GM12878 (cell line): ENCODE measurements at regions not wholly inside any gene's neighbourhood (a gene's known extent, or its start where the extent isn't known, plus 50 kb on each side); places are given as distances from the start of the nearest gene placed in this dataset.
"Not testable (repeated sequence)": the region's sequence is repeated elsewhere in the genome, so short reads cannot be mapped to it uniquely, and the experiment has no call there.

Experiments
- BHLHE40 ChIP-seq, 2 experiments: fragments of 450-650 bp in 1 of 2; IDR thresholded peaks; 2 replicates each; pipeline ENCODE4 v1.6.1; 2011 to 2017; ENCODE audit warnings: low read depth in 2 of 2, borderline replicate concordance in 1 of 2, improper control_type of control experiment in 1 of 2, low read length in 1 of 2, mild to moderate bottlenecking in 1 of 2
- CEBPB ChIP-seq, 2 experiments: fragments of 150-350 bp in 1 of 2; IDR thresholded peaks; 2 replicates each; pipeline ENCODE4 v1.6.1; 2012 to 2014; ENCODE audit warnings: low read depth in 2 of 2, low read length in 2 of 2, borderline replicate concordance in 1 of 2, inconsistent platforms in 1 of 2
- CTCF ChIP-seq, 3 experiments: IDR thresholded peaks in 2 of 3; conservative IDR thresholded peaks in 1 of 3; 2 replicates each; pipeline ENCODE4 v1.5.1; 2011; ENCODE audit warnings: low read depth in 3 of 3, low read length in 3 of 3, mild to moderate bottlenecking in 3 of 3, control low read depth in 2 of 3, moderate library complexity in 2 of 3, inconsistent platforms in 1 of 3, mixed read lengths in 1 of 3; ENCODE audit not compliant: control insufficient read depth in 2 of 3, insufficient read depth in 1 of 3; ENCODE audit errors: extremely low read depth in 1 of 3
- DPF2 ChIP-seq: fragments of 450-650 bp; IDR thresholded peaks from 2 replicates; pipeline ENCODE4 v1.6.1; 2017; ENCODE audit warnings: mild to moderate bottlenecking
- EP300 ChIP-seq, 2 experiments: fragments of 150-350 bp in 1 of 2; IDR thresholded peaks; 2 replicates each; pipeline ENCODE4 v1.6.1; 2011 to 2012; ENCODE audit warnings: low read depth in 2 of 2, low read length in 2 of 2, borderline replicate concordance in 1 of 2, improper control_type of control experiment in 1 of 2, inconsistent platforms in 1 of 2; ENCODE audit not compliant: control insufficient read depth in 1 of 2
- EZH2 ChIP-seq: IDR thresholded peaks from 2 replicates; pipeline ENCODE4 v1.6.1; 2012; ENCODE audit warnings: low read depth, mild to moderate bottlenecking, control low read depth, inconsistent platforms, low read length, borderline replicate concordance; ENCODE audit not compliant: control insufficient read depth
- KDM1A ChIP-seq: fragments of 200-600 bp; sonication (generic); IDR thresholded peaks from 2 replicates; pipeline ENCODE4 v1.6.1; 2016; ENCODE audit warnings: borderline replicate concordance
- NBN ChIP-seq: fragments of 450-650 bp; IDR thresholded peaks from 2 replicates; pipeline ENCODE4 v1.6.1; 2016
- NFIC ChIP-seq: IDR thresholded peaks from 2 replicates; pipeline ENCODE4 v1.6.1; 2012; ENCODE audit warnings: low read depth, mild to moderate bottlenecking, inconsistent platforms, low read length, moderate library complexity
- NFYB ChIP-seq: IDR thresholded peaks from 2 replicates; pipeline ENCODE4 v1.6.1; 2011; ENCODE audit warnings: low read depth, mild to moderate bottlenecking, low read length, improper control_type of control experiment, moderate library complexity; ENCODE audit not compliant: insufficient read depth
- POLR2A ChIP-seq: IDR thresholded peaks from 2 replicates; pipeline ENCODE4 v1.6.1; 2011; ENCODE audit warnings: low read depth, mild to moderate bottlenecking, low read length
- RFX5 ChIP-seq: IDR thresholded peaks from 2 replicates; pipeline ENCODE4 v1.6.1; 2011; ENCODE audit warnings: low read depth, low read length, improper control_type of control experiment
- ZBTB4 ChIP-seq: fragments of 450-650 bp; formaldehyde crosslinking; IDR thresholded peaks from 2 replicates; pipeline ENCODE4 v1.4.0; 2022; ENCODE audit warnings: mild to moderate bottlenecking, moderate library complexity

DNA sequence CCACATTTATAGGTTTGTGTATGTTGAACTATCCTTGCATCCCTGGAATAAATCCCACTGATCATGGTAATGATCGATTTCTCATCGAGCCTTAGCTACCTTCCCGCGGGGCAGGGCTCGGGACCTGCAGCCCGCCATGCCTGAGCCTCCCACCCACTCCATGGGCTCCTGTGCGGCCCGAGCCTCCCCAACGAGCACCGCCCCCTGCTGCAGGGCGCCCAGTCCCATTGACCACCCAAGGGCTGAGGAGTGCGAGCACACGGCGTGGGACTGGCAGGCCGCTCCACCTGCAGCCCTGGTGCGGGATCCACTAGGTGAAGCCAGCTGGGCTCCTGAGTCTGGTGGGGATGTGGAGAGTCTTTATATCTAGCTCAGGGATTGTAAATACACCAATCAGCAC, 63.7 kb downstream of the PGRMC1 start:
- not testable (repeated sequence) for TF ChIP-seq RFX5; POLR2A; NFYB; KDM1A; CTCF (IDR thresholded peaks at IDR 0.05 in 2 of 3, conservative IDR thresholded peaks at IDR 0.05 in 1 of 3; ENCODE audit: control insufficient read depth in 2 of 3, extremely low read depth in 1 of 3, insufficient read depth in 1 of 3, low read depth in 3 of 3, low read length in 3 of 3); NFIC; EZH2; EP300 (IDR thresholded peaks at IDR 0.05; ENCODE audit: borderline replicate concordance in 1 of 2, control insufficient read depth in 1 of 2, low read depth in 2 of 2, low read length in 2 of 2); NBN; BHLHE40 (IDR thresholded peaks at IDR 0.05; ENCODE audit: borderline replicate concordance in 1 of 2, low read depth in 2 of 2, low read length in 1 of 2); DPF2; ZBTB4; CEBPB (IDR thresholded peaks at IDR 0.05; ENCODE audit: borderline replicate concordance in 1 of 2, low read depth in 2 of 2, low read length in 2 of 2)
